ENCODE measurements at regions not wholly inside any gene's neighbourhood (a gene's known extent, or its start where the extent isn't known, plus 50 kb on each side); places are given as distances from the start of the nearest gene placed in this dataset.
"Not testable (repeated sequence)": the region's sequence is repeated elsewhere in the genome, so short reads cannot be mapped to it uniquely, and the experiment has no call there.

GRCh38 chr3:103512595-103512994 lies 1077.8 kb downstream of the ZPLD1 start:
- no peak for DNase-seq

GRCh38 chr3:103513003-103513402 lies 1078.2 kb downstream of the ZPLD1 start:
- DNase-seq, result no peak

- no peak for DNase-seq
These were observed 1080.3 kb downstream of the ZPLD1 start for GRCh38 chr3:103515116-103515515.

GRCh38 chr3:103516950-103517349 lies 1082.1 kb downstream of the ZPLD1 start:
- DNase-seq, result no peak

DNA sequence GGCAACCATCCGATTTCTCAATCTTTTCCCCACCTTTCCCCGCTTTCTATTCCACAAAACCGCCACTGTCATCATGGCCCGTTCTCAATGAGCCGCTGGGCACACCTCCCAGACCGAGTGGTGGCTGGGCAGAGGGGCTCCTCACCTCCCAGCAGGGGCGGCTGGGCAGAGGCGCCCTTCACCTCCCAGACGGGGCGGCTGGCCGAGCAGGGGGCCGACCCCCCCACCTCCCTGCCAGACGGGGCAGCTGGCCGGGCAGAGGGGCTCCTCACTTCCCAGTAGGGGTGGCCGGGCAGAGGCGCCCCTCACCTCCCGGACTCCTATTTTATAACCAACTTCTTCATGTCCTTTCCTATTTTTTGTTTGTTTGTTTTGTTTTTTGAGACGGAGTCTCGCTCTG lies 1096.5 kb downstream of the ZPLD1 start:
- DNase-seq, result not testable (repeated sequence)

- DNase-seq, result no peak
These were observed 1098.2 kb downstream of the ZPLD1 start for GRCh38 chr3:103532986-103533385.

- no peak for DNase-seq
These were observed 1119.6 kb downstream of the ZPLD1 start for GRCh38 chr3:103554451-103554850.

DNA sequence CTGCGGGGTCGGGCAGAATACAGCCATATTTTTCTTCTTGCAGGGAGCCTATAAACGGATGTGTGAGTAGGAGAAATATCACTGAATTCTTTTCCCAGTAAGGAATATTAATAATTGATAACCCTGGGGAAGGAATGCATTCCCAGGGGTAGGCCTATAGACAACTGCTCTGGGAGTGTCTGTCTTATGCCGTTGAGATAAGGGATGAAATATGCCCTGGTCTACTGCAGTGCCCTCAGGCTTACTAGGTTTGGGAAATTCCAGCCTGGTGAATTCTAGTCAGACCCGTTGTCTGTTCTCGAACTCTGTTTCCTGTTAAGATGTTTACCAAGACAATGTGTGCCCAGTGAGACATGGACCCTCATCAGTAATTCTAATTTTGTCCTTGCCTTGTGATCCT lies 1129.3 kb downstream of the ZPLD1 start:
- DNase-seq, result not testable (repeated sequence)

- DNase-seq, result no peak
These were observed 1151.0 kb downstream of the ZPLD1 start for GRCh38 chr3:103585809-103586208.

DNA sequence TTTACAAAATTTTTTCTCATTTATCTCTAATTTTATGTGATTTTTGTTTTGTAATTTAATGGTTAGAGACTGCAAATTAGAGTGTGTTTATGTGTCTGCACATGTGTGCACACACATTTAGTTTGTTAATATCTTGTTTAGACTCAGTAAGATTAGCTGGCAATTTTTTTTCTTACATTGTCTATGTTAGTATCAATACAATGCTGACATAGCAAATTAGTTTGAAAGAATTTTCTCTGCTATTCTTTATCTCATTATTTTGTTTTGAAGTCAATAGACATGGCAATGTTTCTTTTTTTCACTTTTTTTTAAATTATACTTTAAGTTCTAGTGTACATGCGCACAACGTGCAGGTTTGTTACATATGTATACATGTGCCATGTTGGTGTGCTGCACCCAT lies 1155.0 kb downstream of the ZPLD1 start:
- DNase-seq, result no peak

GRCh38 chr3:103600844-103601243 lies 1166.0 kb downstream of the ZPLD1 start:
- no peak for DNase-seq

DNA sequence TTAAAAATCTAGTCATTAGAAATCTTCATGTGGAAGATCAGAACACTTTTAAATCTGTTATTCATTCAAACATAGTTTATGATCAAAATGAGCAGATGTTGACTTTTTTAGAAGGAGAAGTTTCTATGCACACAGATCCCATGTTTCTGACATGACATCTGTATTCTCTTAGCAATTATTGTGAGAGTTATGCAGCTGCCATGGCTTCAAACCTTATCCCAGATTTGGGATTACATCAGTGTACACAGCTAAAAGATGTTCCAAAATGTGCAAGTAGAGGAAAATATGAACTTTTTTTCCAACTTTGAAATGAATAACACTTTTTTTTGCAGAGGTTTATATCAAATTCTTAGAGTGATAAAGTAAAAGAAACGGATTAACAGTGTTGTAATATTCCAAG lies 1166.9 kb downstream of the ZPLD1 start:
- no peak for DNase-seq

GRCh38 chr3:103609472-103609871 lies 1174.7 kb downstream of the ZPLD1 start:
- no peak for DNase-seq

- no peak for DNase-seq
These were observed 1178.8 kb downstream of the ZPLD1 start for GRCh38 chr3:103613397-103614156.

GRCh38 chr3:103614719-103615118 lies 1179.9 kb downstream of the ZPLD1 start:
- no peak for DNase-seq

- no peak for DNase-seq
These were observed 1183.1 kb downstream of the ZPLD1 start for GRCh38 chr3:103617961-103618360.

- DNase-seq, result no peak
These were observed 1189.5 kb downstream of the ZPLD1 start for GRCh38 chr3:103624271-103624670.

DNA sequence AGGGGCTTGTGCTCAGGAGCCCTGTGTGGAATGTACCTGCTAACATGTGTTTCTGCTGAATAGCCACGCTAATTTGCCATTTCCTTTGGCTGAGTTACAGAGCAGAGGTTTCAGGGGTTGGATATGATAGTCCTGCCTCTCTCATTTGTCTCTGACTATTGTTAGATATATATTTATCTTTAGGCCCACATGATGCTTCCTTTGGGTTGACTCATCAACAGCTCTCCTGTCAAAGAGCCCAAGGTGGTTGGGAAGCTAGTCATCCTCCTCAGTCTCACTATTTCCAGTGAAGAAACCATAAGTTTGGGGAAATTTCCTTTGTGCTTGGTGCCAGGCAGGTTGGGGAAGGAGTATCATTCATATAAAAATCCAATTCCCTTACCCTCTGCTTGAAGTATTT lies 1194.6 kb downstream of the ZPLD1 start:
- DNase-seq, result no peak

DNA sequence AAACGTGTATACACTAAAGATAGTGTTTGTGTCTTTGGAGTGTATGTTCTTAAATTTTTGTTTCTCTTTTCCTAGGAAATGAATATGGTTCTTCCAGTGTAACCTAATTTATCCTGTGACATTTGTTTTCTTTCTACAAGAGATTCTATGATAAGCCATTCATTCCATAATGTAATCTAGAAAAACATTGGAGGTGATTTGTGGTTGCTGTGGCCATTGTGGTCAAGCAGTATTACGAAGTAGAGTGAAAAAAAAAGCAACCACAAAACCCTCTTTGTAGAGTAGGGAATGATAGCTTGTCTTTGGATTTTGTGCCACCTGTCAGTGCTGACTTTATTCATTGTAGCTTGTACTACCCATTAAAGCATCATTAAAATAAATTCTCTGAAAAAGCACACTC lies 1209.6 kb downstream of the ZPLD1 start:
- DNase-seq, result no peak

- DNase-seq, result no peak
These were observed 1219.2 kb downstream of the ZPLD1 start for GRCh38 chr3:103653996-103654395.

DNA sequence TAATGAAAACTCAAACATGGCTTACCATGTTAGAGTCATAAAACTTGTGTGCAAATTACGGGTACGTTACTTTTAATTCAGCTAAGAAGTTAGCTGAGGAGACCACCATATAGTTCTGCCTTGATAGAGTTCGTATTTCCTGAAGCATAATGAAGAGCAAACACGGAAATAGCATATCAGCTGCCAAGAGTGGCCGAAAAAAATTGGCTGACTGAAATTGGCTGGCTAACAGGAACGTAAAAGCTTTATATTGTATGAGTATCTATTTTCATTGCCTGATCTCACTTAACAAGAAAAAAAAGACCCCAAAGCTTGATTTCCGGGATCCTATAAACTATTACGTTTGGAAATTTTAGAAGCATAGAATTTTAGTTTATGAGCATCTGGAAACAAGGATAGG lies 1222.9 kb downstream of the ZPLD1 start:
- no peak for DNase-seq

GRCh38 chr3:103660810-103661209 lies 1226.0 kb downstream of the ZPLD1 start:
- DNase-seq, result no peak

GRCh38 chr3:103662591-103662990 lies 1227.8 kb downstream of the ZPLD1 start:
- no peak for DNase-seq

DNA sequence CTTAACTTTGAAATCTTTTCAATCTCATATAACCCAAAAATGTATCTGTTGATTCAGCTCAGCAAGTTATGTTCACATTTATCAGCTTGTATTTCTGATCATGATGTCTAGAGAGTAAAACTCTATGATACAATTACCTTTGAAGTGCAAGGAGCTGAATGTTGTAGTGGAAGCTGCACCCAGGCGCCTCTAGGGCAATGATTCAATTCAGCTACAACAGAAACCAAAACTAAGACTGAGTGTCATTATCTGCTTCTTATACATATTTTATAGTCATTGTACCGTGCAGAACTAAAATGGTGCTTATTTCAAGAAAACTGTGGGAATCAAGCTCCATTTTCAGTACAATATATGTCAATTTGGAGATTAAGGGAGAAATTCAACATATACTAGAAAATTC lies 1237.5 kb downstream of the ZPLD1 start:
- no peak for DNase-seq

GRCh38 chr3:103684904-103685303 lies 1250.1 kb downstream of the ZPLD1 start:
- DNase-seq, result no peak

Measured in bone marrow (tissue), 2 donors.